ENCODE measurements at regions not wholly inside any gene's neighbourhood (a gene's known extent, or its start where the extent isn't known, plus 50 kb on each side); places are given as distances from the start of the nearest gene placed in this dataset.

GRCh38 chr9:13778631-13779030 is 499.1 kb upstream of the MPDZ start:
- POLR2A ChIA-PET = no interaction called here
- CTCF ChIA-PET = no interaction called here

DNA sequence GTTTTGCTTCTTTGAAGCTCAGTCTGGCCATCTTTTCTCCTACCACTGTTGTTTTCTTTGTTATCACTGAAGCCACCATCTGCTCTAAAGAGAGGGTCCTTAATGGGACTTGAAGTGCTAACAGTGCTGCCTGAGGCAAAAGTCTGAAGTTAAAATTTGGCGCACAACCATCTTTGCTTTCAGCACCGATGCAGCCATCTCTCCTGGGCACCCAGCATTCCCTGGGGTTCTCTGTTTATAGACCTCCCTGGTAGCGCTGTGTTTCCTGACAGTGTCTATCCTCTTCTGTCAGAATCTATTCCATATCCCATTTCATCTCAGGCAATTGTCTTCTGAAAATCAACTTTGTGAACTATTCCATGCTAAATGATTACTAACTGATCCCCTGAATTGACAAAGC is 491.5 kb upstream of the MPDZ start:
- ChIA-PET CTCF (no interaction called here), POLR2A (no interaction called here)

- POLR2A ChIA-PET = no interaction called here
These were observed 490.1 kb upstream of the MPDZ start for GRCh38 chr9:13769641-13770040.

DNA sequence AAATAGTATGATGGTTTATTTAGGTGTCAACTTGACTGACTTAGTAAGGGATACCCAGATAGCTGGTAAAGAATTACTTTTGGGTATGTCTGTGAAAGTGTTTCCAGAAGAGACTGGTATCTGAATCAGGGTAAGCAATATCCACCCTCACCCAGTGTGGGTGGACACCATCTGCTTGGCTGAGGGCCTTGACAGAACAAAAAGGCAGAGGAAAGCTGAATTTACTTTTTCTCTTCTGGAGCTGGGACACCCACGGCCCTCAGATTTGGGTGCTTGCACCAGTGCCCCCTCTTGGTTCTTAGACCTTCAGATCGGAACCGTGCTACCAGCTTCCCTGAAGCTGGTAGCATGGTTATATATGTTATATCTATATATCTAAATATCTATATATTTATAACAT is 489.5 kb upstream of the MPDZ start:
- CTCF ChIA-PET = no interaction called here
- POLR2A ChIA-PET = no interaction called here

More at GRCh38 chr9:13769641-13770040, 490.1 kb upstream of the MPDZ start:
- CTCF ChIA-PET = no interaction called here

- POLR2A ChIA-PET = no interaction called here
- CTCF ChIA-PET = no interaction called here
These were observed 482.7 kb upstream of the MPDZ start for GRCh38 chr9:13762209-13762608.

GRCh38 chr9:13759551-13759950 is 480.1 kb upstream of the MPDZ start:
- CTCF ChIA-PET = no interaction called here
- POLR2A ChIA-PET = no interaction called here

DNA sequence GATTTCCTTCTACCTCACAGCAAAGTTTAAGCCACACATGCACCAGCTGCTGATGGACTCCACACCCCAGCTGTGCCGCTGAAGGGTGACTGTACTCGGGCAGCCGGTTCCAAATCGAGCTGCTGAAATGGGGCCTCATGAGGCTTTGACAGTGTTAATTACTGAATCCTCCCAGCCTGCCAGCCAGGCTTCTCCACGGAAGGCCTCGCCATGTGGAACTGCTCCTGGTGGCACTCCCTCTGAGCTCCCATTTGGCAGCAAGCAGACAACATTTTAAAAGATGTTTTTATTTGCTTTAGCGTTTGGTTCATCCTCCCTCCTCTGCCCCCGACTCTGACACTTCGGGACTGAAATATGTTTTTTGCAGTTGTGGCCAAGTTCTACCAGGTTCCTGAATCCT is 479.4 kb upstream of the MPDZ start:
- ChIA-PET POLR2A (no interaction called here), CTCF (no interaction called here)

DNA sequence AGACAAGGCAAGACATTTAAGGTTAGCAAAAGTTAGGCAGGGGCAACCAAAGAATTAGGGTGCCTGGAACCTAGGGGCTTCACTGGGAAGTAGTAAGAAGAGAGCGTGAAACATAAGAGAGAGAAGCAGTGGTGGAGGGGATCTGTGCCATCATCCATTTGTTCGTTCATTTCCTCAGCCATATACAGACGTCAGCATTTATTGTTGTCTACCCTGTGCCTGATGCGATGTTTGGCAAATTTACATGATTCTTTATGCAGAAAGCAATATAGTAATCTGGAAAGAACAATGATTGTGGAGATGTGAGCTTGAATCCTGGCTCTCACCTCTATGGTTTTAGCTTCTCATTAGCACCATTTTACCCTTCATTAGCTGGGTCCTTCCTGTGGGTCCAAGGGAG is 477.5 kb upstream of the MPDZ start:
- POLR2A ChIA-PET = no interaction called here
- CTCF ChIA-PET = no interaction called here

DNA sequence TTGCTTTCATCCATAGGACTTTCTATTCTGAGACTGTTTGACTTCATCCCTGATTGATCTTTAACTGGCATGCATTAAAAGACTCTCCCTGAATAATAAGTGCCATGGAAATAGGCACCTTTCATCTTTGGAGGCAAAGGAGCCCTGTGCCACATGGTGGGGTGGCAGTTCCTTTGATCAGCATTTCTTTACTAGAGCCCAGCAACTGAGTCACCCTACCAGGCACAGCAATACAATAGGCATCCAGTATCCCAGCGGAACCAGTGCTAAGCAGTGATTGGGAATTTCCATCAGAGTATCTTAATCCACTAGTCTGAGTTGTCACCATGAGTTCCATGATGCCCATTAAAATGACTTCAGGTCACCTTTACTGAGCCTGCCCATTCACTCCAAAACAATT is 476.1 kb upstream of the MPDZ start:
- POLR2A ChIA-PET = no interaction called here

GRCh38 chr9:13750639-13751038 is 471.1 kb upstream of the MPDZ start:
- CTCF ChIA-PET = no interaction called here
- POLR2A ChIA-PET = no interaction called here

More for the DNA sequence above, 476.1 kb upstream of the MPDZ start:
- CTCF ChIA-PET = no interaction called here

- CTCF ChIA-PET = no interaction called here
- POLR2A ChIA-PET = no interaction called here
These were observed 470.6 kb upstream of the MPDZ start for GRCh38 chr9:13750061-13750460.

DNA sequence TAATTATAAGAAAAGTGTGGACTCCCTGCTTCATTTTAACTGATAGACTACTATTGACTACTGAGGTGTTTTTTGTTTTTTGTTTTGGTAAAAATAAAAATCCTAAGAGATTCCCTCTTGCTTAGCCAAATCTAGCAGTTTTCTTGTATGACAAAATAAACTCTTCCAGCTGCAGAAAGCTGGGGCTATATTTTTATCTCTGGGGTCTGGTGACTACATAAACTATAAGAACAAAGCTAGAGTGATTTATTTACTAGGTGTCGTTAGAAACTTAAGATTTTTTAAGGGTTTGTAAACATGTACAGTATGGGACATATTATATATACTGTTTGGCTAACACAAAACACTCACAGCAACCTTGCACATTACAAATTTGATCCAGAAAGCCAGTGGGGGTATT is 467.4 kb upstream of the MPDZ start:
- CTCF ChIA-PET = no interaction called here
- POLR2A ChIA-PET = no interaction called here

DNA sequence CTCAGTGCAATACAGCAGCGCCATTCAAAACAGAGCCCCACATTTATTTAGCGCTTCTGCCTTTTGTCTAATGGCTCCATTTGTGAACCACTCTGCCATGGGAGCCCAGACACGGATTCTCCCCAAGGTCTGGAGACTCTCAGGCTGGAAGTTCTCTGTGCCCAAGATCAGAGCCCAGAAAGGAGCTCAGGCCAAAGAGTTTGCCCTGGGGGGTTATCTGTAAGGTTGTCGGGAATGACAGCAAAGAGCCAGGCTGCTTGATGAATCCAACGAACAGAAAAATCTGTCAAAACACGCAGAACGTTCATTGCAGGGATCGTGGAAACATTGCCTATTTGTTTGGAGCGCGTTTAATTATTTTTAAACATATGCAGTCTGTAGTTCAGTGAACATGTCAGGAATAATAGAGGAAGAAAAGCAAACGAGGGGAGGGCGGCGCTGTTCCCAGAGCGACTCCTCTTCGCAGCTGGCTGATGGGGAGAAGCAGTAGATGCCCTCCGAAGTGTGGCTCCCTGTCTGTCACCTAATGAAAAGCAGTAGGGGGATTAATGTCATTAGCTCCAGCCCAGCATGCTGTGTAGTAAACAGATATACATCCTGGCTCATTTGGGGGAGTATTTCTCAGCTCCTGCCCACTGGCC is 464.9 kb upstream of the MPDZ start:
- ChIA-PET CTCF (no interaction called here), POLR2A (no interaction called here)

GRCh38 chr9:13737885-13738284 is 458.4 kb upstream of the MPDZ start:
- ChIA-PET CTCF (no interaction called here), POLR2A (no interaction called here)

DNA sequence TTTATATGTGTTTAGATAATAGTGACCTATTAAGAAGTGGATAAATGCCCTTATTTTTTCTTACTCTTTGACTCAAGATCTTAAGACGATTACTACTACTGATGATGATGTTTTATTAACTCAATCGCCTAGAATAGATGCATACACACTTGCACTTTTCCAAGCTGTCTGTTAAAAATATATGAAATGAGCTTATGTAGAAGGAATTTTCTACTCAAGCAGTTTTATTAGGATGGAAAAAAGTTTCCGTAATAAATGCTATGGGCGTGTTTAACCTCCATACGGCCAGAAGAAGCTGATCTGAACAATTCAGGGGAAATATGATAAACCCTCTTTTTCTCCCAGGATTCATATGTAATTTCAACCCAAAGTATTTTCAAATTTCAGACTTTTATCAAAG is 455.7 kb upstream of the MPDZ start:
- CTCF ChIA-PET = no interaction called here
- POLR2A ChIA-PET = no interaction called here

DNA sequence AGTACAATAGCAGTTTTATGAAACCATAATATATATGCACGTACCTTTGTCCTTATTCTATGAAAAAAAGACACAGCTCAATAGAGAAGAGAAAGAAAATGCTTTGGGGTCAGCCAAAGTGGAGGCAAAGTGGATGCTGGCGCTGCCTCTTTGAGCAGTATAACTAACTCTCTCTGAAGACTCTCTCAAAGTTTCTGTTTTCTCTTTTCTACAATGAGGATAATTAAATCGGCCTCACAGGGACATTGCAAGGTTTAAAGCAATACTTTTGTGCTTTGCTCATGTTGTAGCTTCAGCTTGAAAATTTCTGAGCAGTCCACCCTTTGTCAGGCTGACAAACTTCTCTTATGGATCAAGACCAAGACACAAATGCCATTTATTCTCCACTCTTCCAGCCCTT is 455.1 kb upstream of the MPDZ start:
- POLR2A ChIA-PET = no interaction called here
- CTCF ChIA-PET = no interaction called here

DNA sequence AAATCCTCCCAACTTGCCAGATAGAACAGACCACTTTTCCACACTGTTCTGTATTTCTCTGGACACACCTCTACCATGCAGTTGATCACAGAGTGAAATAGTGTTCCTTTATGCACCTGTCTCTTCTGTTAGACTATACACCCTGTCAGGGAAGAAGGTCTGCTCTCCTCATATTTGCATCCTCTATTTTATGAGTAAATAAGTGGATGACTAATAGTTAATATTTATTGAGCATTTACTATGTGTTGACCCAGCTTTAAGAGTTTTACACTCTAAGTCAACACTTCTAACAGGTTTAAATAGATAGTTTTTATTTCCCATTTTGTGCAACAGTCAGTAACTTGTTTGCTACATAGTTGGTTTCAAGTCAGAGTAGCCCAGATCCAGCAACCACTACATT is 452.8 kb upstream of the MPDZ start:
- ChIA-PET CTCF (no interaction called here), POLR2A (no interaction called here)

GRCh38 chr9:13731637-13732036 is 452.1 kb upstream of the MPDZ start:
- CTCF ChIA-PET = no interaction called here
- POLR2A ChIA-PET = no interaction called here

GRCh38 chr9:13729955-13730354 is 450.5 kb upstream of the MPDZ start:
- POLR2A ChIA-PET = no interaction called here

GRCh38 chr9:13728917-13729811 is 449.7 kb upstream of the MPDZ start:
- POLR2A ChIA-PET = no interaction called here
- CTCF ChIA-PET = no interaction called here

More at GRCh38 chr9:13729955-13730354, 450.5 kb upstream of the MPDZ start:
- CTCF ChIA-PET = no interaction called here

DNA sequence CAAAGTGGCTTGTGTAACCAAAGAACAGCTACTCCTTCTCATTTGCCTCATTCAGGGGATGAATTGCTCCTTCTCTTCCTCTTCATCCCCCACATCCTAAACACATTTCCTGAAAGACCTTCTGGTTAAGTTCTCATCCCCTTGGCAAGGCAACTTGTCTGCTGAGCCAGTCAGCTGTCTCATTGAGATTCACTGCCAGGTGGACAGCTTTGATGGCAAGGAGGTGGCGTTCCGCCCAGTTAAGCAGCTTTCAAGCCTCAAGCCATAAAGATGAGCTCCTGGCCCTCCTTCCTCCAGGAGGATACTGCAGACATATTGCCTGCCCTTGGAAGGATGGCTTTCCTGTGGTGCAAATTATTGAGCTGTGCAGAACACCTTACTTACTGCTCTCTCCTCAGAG is 448.6 kb upstream of the MPDZ start:
- CTCF ChIA-PET = no interaction called here
- POLR2A ChIA-PET = no interaction called here

DNA sequence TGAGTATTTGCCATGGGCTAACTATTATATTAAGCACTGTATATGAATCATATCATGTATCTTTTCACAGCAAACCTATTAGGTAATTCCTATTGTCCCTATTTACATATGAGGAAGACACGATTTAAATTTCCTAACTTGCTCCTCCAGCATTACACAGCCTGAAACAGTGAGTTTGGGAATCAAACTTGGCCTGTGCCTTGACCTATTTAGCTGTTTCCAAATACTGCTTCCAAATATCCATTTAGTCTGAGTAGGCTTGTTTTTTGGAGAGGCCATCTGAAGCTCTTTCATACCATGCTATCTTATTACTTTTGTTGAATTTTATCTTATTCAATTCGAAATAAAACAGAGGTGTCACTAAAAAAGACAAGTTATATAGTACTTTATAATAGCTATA is 447.3 kb upstream of the MPDZ start:
- ChIA-PET POLR2A (no interaction called here), CTCF (no interaction called here)

Data from activated CD8-positive, alpha-beta memory T cell treated with anti-CD3 and anti-CD28 coated beads for 36 hours (primary cell).